ENCODE measurements at regions not wholly inside any gene's neighbourhood (a gene's known extent, or its start where the extent isn't known, plus 50 kb on each side); places are given as distances from the start of the nearest gene placed in this dataset.
A peak's percentile ranks its signal among the peaks of the same experiment; 100 is the strongest.

DNA sequence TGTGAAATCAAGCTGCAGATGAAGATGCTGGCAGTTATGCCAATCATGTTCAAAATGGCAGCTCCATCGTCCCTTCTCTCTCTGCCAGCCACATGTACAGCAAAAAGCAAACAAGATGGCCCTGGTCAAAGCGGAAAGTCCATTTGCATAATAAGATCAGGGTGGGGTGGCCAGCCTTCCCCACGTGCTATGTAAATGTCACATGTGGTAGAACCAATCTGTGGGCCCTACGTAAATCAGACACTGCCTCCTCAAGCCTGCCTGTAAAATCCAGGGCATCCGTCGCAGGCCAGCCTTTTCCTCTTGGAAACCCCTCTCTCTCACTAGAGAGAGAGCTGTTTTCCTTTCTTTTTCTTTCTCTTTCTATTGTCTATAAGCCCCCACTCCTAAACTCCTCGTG lies 243.5 kb upstream of the KBTBD8 start:
- no peaks in the 10 kb centered on the region for H3K4me1 ChIP-seq (ENCODE audit: control insufficient read depth, insufficient read depth, low read length)
- intact Hi-C loops (cut with DNase I), result loop anchor here in 1 of 4 donors (10.0 kb wide), 1 partner anchor 350 kb away; no protein-coding TSS in a partner anchor
- DNase-seq, result no peak
- no peaks in the 10 kb centered on the region for H3K27me3 ChIP-seq (ENCODE audit: control insufficient read depth, insufficient read depth)
- no peak overlapping the region for H3K4me3 ChIP-seq (ENCODE audit: low read length)
- H3K9me3 ChIP-seq (ENCODE audit: control insufficient read depth, low read length), result no peaks in the 10 kb centered on the region
- ATAC-seq, result no peak
- WGBS, result 92% methylated on average over 7 of the region's 7 CpGs
- no peak overlapping the region for H3K27ac ChIP-seq (ENCODE audit: low read length)

DNA sequence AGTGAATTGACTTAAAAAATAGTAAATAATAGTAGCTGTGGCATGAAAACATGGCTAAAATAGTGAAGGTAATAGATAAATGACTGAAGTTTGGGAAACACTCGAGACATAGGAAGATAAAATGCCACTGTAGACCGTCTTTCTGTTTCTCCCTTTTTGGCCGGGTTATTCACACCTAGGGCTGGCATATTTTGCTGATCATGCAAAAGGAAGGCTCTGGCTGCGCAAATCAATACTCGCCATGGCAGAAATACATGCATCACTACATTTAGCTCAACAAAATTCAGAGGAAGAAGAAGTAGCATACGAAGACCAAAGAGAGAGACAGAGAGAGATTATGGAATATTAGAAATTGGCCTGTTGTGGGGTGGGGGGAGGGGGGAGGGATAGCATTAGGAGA lies 242.2 kb upstream of the KBTBD8 start:
- no peaks in the 10 kb centered on the region for H3K4me1 ChIP-seq (ENCODE audit: control insufficient read depth, insufficient read depth, low read length)
- H3K4me3 ChIP-seq (ENCODE audit: low read length), result no peak overlapping the region
- WGBS, result 90% methylated on average over 6 of the region's 6 CpGs
- H3K27ac ChIP-seq (ENCODE audit: low read length), result no peak overlapping the region
- DNase-seq (no peak), ATAC-seq (no peak)
- intact Hi-C loops (cut with DNase I), result loop anchor here in 1 of 4 donors (10.0 kb wide), 1 partner anchor 351 kb away; no protein-coding TSS in a partner anchor
- H3K27me3 ChIP-seq (ENCODE audit: control insufficient read depth, insufficient read depth), result no peaks in the 10 kb centered on the region
- H3K9me3 ChIP-seq (ENCODE audit: control insufficient read depth, low read length), result no peaks in the 10 kb centered on the region

DNA sequence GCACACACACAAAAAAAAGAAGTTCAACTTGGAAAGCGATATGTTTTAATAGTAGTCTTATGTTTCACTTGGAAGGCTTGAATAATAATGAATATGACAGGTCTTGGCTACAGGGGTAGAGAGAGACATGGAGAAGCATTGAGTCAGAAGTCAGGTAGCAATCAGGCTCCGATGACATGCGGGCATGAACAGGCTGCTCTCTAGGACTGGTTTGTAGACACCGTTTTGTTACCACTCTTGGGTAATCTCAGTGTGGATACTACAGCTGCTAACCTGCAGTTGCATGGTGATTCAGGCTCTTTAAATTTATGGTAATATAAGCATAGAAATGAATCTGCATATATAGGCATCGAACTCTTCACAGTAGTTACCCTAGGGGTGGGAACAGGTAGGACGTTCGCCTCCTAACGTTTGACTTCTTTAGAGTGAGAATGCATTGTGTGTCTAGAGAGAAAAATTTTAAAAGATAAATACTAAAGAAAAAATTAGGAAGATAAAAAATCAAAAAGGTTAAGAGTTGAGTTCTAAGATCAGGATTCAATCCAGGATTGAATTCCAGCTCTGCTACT lies 241.6 kb upstream of the KBTBD8 start:
- ATAC-seq (no peak), DNase-seq (no peak)
- H3K27me3 ChIP-seq (ENCODE audit: control insufficient read depth, insufficient read depth), result no peaks in the 10 kb centered on the region
- H3K9me3 ChIP-seq (ENCODE audit: control insufficient read depth, low read length), result no peaks in the 10 kb centered on the region
- no peak overlapping the region for H3K4me3 ChIP-seq (ENCODE audit: low read length)
- H3K27ac ChIP-seq (ENCODE audit: low read length), result no peak overlapping the region
- H3K4me1 ChIP-seq (ENCODE audit: control insufficient read depth, insufficient read depth, low read length), result no peaks in the 10 kb centered on the region
- WGBS, result 93% methylated on average over 8 of the region's 8 CpGs
- intact Hi-C loops (cut with DNase I), result loop anchor here in 1 of 4 donors (10.0 kb wide), 1 partner anchor 352 kb away; no protein-coding TSS in a partner anchor

DNA sequence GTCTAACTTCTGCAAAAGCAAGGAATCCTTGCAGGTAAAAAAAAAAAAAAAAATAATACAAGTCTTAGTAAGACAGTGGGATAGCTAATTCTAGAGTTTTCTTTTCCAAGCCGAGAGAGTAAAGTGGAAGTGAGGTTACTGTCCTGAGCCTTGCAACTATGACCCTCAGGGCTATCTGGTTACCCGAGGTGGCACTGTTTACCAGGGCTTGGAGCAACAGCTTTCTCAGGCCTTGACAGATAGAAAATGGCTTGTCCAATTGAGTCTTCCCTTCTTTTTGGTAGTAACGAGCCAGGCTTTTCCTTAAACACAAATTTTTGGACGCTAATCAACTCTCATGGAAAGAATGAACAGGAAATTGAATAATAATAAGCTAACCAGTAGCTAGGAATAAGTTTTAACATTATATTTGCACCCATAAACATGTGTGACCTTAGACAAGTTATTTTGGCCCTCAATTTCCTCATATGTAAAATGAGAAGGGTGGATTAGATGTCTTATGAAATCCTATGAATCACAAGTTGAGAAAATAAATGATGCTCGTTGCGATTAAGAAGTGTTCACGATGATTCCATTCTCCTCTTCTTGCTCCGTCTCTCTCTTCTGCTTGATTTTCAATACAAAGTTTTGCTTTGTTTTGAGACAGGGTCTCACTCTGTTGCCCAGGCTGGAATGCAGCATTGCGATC lies 236.9 kb upstream of the KBTBD8 start:
- no peaks in the 10 kb centered on the region for H3K9me3 ChIP-seq (ENCODE audit: control insufficient read depth, low read length)
- intact Hi-C loops (cut with DNase I), result no loop called here
- no peak overlapping the region for H3K27ac ChIP-seq (ENCODE audit: low read length)
- WGBS, result 84% methylated on average over 9 of the region's 9 CpGs
- H3K27me3 ChIP-seq (ENCODE audit: control insufficient read depth, insufficient read depth), result no peaks in the 10 kb centered on the region
- no peaks in the 10 kb centered on the region for H3K4me1 ChIP-seq (ENCODE audit: control insufficient read depth, insufficient read depth, low read length)
- DNase-seq (no peak), ATAC-seq (no peak)
- no peak overlapping the region for H3K4me3 ChIP-seq (ENCODE audit: low read length)

DNA sequence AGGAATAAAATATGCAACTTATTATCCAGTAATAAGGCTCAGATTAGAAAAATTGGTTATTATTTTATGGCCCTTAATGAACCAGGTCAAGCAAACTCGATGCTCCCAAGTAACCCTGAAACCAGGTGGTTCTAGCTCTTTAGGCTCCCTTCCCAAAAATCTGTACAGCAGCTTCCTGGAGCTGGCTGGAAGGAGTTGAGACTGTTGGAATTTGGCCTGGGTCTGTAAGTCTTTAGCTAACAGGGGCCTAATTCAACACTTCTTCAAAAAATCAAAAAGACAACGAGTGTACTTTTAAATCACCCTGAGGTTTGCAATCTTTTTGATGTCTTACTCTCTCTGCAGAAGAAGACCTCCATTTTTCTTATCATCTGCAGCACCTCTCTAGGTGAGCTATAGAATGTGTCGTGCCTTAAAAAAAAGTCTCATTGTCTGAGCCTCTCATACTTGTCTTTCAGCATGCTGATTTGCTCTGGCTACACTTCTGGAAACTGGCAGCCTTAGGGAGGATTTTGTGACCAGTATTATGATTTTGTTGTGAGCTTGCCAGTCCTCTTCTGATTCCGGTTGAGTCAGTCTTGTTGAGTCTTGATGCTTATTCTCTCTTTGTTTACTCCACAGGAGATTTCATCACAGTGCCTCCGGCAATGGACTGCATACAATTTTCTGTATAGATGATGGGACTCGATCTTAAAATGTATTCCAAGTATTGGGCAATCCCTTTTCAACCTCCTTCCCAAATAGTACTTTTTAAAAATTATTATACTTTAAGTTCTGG lies 235.0 kb upstream of the KBTBD8 start:
- ATAC-seq (peak in 1 of 2 donors; percentile 34), DNase-seq (no peak)
- Histone ChIP-seq H3K4me1 (ENCODE audit: control insufficient read depth, insufficient read depth, low read length) (no peaks in the 10 kb centered on the region), H3K9me3 (ENCODE audit: control insufficient read depth, low read length) (no peaks in the 10 kb centered on the region), H3K27ac (ENCODE audit: low read length) (no peak overlapping the region), H3K27me3 (ENCODE audit: control insufficient read depth, insufficient read depth) (no peaks in the 10 kb centered on the region), H3K4me3 (ENCODE audit: low read length) (no peak overlapping the region)
- intact Hi-C loops (cut with DNase I), result no loop called here
- 55% methylated on average over 6 of the region's 6 CpGs for WGBS

DNA sequence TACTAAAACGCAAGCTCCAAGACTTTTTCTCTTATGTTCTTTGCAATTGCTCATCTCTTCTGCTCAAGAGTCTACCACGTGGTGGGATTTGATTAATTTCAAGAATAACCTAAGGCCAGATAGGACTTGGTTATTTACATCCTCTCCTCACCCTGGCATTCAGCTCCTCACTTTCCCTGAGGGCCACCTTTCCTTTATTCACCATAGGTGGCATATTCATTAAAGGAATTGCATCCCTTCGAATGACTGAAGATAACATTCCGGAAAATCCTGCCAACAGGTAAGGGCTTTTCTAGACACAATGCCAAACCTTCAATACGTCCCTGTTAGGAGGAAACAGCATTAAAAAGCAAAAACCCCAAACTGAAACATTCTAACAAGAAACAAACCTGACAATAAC lies 220.0 kb upstream of the KBTBD8 start:
- ATAC-seq (no peak), DNase-seq (no peak)
- WGBS, result 74% methylated on average over 5 of the region's 5 CpGs
- no peak overlapping the region for H3K4me3 ChIP-seq (ENCODE audit: low read length)
- no peak overlapping the region for H3K27ac ChIP-seq (ENCODE audit: low read length)
- intact Hi-C loops (cut with DNase I), result no loop called here
- no peaks in the 10 kb centered on the region for H3K4me1 ChIP-seq (ENCODE audit: control insufficient read depth, insufficient read depth, low read length)
- no peaks in the 10 kb centered on the region for H3K27me3 ChIP-seq (ENCODE audit: control insufficient read depth, insufficient read depth)
- H3K9me3 ChIP-seq (ENCODE audit: control insufficient read depth, low read length), result no peaks in the 10 kb centered on the region

DNA sequence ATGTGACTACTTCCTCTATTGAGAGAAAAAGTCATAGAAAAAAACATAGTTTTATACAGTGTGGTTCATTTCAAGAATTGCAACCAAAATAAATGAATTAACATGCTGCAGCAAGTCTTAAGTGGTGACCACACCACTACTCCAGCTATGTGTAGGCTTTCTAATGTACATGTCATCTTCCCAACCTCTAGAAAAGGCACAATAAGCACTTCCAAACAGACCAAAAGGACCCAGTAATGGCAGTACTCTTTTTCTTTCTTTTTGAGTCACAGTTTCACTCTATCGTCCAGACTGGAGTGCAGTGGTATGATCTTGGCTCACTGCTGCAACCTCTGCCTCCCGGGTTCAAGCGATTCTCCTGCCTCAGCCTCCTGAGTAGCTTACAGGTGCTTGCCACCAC lies 219.3 kb upstream of the KBTBD8 start:
- no peak overlapping the region for H3K27ac ChIP-seq (ENCODE audit: low read length)
- H3K4me1 ChIP-seq (ENCODE audit: control insufficient read depth, insufficient read depth, low read length), result no peaks in the 10 kb centered on the region
- no peaks in the 10 kb centered on the region for H3K27me3 ChIP-seq (ENCODE audit: control insufficient read depth, insufficient read depth)
- no peak for DNase-seq
- no peak overlapping the region for H3K4me3 ChIP-seq (ENCODE audit: low read length)
- intact Hi-C loops (cut with DNase I), result no loop called here
- 93% methylated on average over 3 of the region's 3 CpGs for WGBS
- H3K9me3 ChIP-seq (ENCODE audit: control insufficient read depth, low read length), result no peaks in the 10 kb centered on the region
- ATAC-seq, result no peak

DNA sequence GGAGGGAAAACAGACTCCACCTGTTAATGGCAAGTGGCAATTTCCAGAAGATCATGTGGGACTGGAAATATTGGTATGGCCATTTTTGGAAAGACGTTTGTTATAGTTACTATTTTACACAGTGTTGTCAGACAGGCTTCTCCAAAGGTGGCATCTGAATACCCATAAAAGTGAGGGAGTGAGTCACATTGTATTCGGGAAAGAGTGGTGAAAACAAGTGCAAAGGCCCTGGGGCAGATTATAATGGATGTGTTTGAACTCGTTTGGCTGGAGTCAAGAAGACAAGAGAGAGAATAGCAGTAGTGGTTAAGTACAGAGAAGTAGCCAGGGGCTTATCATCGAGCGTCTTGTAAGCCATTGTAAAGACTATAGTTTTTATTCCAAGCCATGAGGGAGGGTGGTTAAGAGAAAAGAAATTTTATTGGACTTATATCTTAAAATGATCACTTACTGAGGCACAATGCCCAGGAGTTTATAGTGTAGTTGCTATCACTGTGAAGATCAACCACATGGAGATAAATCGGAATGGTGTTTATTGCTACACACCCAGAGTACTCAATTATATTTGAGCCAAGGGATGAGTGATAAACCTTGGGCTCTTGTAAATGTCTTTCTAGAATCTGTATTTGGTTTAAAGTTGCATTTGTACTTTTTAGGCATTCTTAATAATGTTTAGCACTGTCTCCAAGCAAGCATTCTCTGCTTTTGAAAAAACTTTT lies 212.8 kb upstream of the KBTBD8 start:
- intact Hi-C loops (cut with DNase I), result no loop called here
- Histone ChIP-seq H3K27ac (ENCODE audit: low read length) (no peak overlapping the region), H3K27me3 (ENCODE audit: control insufficient read depth, insufficient read depth) (no peaks in the 10 kb centered on the region), H3K9me3 (ENCODE audit: control insufficient read depth, low read length) (no peaks in the 10 kb centered on the region), H3K4me3 (ENCODE audit: low read length) (no peak overlapping the region), H3K4me1 (ENCODE audit: control insufficient read depth, insufficient read depth, low read length) (no peaks in the 10 kb centered on the region)
- 81% methylated on average over 6 of the region's 6 CpGs for WGBS
- ATAC-seq (no peak), DNase-seq (no peak)

DNA sequence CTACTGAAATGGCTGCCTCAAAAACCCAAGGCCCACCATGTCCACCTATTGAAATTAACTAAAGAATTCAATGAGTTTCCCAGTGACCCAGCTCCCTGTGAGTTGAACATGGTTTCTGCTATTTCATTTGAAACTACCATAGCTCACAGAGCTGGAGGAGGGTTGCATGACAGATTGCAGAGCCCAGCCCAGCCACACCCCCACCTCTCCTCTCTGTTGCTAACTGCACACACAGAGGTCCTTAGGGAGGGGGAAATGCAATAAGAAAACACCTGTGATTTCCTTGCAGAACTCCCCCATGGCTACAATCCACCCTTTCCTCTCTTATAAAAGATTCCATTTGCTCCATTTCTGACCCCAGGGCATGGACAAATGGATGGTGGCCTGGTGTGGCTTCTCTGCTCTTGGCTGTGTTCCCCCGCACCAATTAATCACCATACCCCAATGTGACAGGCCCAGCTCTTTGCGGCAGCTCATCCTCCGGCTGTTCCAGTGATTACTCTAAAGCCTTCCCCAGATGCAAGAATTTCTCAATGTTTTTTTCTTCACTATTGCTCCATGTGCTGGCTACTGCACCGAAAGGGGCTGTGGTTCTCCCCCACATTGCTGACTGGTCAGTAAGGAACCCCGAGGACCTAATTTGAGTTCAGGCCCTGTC lies 208.4 kb upstream of the KBTBD8 start:
- DNase-seq (no peak), ATAC-seq (no peak)
- Histone ChIP-seq H3K4me3 (ENCODE audit: low read length) (no peak overlapping the region), H3K27ac (ENCODE audit: low read length) (no peak overlapping the region), H3K4me1 (ENCODE audit: control insufficient read depth, insufficient read depth, low read length) (no peaks in the 10 kb centered on the region), H3K9me3 (ENCODE audit: control insufficient read depth, low read length) (no peaks in the 10 kb centered on the region), H3K27me3 (ENCODE audit: control insufficient read depth, insufficient read depth) (no peaks in the 10 kb centered on the region)
- 83% methylated on average over 5 of the region's 5 CpGs for WGBS
- intact Hi-C loops (cut with DNase I), result no loop called here

DNA sequence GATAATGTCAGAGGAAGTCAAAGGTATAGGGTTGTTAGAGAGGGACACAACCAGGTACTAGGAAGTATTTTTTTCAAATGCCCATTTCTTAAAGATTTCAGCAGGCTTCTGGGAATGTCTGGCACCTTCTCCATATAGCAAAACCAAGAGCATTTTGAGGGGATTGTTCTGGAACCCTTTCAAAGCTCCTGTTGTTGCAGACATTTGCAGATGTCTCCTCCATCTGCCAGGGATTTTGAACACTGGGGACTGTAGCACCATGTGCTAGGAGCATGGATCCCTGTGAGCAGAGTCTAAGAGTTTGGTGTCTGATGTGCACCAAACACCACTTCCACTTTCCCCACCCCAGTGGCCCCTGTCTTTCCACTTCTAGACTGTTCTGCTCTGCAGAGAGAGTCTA lies 206.0 kb upstream of the KBTBD8 start:
- no peak for DNase-seq
- Histone ChIP-seq H3K9me3 (ENCODE audit: control insufficient read depth, low read length) (no peaks in the 10 kb centered on the region), H3K27me3 (ENCODE audit: control insufficient read depth, insufficient read depth) (no peaks in the 10 kb centered on the region), H3K4me1 (ENCODE audit: control insufficient read depth, insufficient read depth, low read length) (no peaks in the 10 kb centered on the region), H3K4me3 (ENCODE audit: low read length) (no peak overlapping the region), H3K27ac (ENCODE audit: low read length) (no peak overlapping the region)
- no peak for ATAC-seq
- intact Hi-C loops (cut with DNase I), result no loop called here

Data from right cardiac atrium (tissue), 5 donors.